GM18873 (cell line): ENCODE measurements at regions not wholly inside any gene's neighbourhood (a gene's known extent, or its start where the extent isn't known, plus 50 kb on each side); places are given as distances from the start of the nearest gene placed in this dataset.
A peak's percentile ranks its signal among the peaks of the same experiment; 100 is the strongest.

Experiments
- ATAC-seq: cut with Tn5 transposase; IDR thresholded peaks from one replicate; pipeline ENCODE4 v1.9.1; 2021; ENCODE audit warnings: mild to moderate bottlenecking, moderate library complexity, moderate number of reproducible peaks; ENCODE audit not compliant: unreplicated experiment, low FRiP score

DNA sequence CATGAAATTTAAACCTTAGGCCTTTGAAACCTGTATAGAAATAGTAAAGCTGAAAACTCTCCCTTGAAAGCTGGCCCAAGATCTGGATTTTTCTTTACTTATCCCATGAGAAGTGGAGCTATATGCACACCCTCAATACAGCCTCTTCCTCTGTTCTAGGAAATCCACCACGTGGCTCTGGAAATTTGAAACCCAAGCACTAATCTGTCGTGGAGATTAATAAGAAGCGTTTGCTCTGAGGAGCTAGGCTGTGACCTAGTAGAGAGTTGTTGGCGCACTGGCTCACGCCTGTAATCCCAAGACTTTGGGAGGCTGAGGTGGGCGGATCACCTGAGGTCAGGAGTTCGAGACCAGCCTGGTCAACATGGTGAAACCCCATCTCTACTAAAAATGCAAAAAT is 291.3 kb upstream of the PLXNA2 start:
- ATAC-seq = no peak

DNA sequence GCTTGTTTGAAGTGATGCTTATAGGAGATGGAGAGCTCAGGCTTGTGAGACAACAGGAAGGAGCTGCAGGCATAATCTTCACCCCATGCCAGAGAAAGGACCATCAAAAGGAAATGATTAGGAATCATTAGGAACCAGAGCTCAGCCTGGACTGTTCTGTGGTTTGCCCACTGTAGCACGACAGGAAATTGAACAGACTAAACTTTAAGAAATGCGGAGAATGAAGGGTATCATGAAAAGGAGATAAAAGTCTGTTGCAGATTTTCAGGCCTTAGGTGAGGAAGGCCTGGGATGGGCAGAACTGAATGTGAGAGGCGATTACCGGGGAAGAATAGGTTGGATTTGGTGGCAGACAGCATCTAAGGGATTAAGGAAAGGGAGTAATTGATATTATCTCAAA is 292.0 kb upstream of the PLXNA2 start:
- ATAC-seq = no peak

DNA sequence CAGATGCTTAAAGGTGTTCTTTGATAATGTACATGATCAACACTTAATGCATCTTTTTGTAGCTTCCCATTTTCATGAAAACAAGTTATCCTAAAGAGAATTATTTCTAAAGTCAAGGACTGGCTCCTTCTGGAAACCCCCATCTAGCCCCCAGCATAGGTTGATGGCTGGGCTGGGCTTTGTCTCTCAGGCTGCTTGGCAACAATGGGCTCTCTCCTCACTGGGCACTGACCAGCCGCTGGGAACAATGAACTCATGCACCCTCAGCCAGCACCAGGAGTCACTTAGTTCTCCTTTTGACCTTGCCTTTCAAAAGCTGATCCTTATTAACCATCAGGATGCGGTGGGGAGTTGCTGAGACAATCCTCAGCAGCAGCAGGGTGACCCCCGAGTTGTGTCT is 293.0 kb upstream of the PLXNA2 start:
- no peak for ATAC-seq

DNA sequence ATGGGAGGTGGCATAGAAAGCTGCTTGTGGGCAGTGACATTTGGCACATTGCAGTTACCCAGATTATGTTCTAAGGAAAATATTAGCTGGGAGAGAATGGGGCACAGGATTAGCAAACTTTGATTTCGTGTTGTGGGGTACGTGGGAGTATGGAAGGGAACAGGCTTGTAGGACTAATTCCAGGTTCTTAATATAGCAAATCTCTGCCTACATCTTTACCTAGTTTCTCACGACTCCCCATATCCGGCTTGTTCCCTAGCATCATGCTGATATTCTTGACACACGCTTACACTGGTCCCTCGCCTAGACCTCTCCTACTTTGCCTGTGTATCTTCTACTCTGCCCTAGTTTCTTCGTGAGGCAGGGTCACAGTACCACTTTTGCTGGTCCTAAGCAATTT is 293.9 kb upstream of the PLXNA2 start:
- no peak for ATAC-seq

DNA sequence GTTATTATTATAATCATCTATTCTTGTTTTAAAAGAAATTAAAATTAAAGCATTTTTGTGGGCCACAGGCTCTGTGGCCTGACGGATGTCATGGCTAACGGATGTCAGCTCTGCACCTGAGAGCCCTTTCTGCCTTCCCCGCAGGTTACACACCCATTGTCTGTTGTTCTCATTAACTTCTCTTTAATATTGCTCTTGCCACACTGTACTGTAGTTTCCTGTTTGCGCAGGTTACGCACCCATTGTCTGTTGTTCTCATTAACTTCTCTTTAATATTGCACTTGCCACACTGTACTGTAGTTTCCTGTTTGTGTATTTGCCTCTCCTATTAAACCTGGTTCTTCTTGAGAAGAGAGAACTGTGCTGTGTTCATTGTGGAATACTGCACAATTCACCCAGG is 294.4 kb upstream of the PLXNA2 start:
- ATAC-seq = no peak

DNA sequence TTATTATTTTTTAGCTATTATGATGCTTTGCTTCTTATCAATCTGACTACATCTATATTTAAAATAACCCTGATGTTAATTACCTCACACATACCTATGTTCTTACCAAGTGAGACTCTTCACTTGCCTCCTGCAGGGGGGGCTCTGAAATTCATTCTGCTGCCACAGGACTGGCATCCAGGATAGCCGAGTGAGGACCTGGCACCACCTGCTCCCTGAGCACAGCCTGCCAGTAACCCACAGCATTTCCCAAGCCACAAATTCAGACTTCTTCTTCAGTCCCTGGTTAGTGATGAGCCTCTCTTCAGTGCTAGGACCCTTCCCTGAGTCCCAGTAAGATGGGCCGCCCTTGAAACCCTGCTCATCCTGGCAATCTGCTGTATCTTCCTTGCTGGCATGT is 296.5 kb upstream of the PLXNA2 start:
- ATAC-seq = no peak

DNA sequence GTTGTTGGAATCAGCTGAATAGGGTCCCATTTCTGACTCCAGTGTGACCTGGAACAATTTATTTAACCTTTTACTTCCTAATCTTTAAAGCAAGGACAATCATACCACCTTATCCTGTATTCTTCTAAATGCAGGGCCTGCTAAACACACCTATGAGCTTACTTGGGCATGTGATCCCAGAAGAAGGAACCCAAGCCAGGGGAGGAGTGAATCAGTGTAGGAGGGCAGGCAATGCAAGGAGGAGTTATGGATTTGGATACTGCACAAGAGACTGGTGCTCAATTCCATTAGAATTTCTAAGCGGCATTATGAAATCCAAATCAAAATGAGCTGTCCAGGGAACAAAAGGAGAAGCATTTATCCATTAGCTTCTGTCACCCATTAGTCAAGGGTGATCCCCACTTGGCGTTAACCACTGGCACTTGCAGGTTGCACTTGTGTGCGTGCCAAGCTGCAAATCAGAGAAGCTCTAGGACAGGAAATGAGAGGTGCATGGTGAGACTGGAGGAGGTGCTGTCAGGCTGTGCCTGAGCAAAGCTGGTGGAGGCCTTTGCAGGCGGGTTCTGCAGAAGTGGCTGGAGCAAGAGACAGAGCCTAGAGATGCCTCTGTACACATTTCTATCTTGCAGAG is 297.2 kb upstream of the PLXNA2 start:
- peak; percentile 65 for ATAC-seq

DNA sequence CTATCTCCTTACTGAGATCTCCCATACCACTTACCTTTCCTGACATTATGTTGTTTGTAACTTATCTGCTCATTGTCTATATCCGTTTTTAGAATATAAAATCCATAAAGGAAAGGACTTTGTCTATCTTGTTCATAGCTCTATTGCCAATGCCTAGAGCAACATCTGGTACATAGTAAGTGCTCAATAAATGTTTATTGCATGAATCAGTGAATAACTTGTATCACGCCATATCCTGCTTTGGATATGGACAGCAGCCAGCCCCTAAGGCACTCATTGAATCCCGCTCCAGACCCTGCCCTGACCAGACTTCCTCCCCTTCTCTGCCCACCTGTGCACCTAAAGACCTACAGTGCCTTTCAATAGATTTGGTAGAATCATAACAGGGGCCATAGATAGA is 298.1 kb upstream of the PLXNA2 start:
- ATAC-seq = no peak

DNA sequence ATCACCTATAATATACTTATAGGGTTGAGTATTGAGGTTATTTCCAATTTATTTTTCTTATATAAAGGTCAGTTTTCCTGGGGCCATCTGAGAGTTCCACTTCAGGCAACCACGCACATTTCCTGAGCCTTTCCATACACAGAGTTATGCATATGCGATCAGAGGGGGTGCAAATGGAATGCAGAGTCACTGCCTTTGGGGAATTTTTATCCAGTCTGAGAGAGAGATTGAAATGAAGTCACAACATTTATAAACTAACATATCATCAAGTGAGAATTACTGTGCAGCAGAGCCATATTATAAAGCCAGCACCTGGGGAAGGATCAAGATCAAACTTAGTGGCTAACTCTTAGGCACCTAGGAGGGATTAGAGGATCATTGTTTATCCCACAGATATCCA is 299.9 kb upstream of the PLXNA2 start:
- no peak for ATAC-seq

DNA sequence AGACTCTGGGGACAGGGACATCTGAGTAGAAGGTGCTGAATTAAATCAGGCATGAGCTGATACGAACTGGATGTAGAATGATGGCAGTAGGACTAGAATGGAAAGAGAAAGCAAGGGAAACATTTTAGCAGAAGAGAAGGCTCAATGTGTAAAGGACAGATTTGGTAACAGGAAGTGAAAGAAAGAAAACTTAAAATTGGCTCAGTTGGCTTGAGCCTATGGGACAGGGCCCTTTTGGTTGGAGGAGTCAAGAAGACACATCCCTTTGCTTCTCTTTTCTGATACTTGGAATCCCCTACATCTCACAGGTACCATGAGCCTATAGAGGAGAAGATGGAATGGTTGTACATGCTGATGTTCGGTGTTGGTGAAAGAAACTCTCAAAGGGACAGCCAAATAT is 300.6 kb upstream of the PLXNA2 start:
- ATAC-seq = no peak

DNA sequence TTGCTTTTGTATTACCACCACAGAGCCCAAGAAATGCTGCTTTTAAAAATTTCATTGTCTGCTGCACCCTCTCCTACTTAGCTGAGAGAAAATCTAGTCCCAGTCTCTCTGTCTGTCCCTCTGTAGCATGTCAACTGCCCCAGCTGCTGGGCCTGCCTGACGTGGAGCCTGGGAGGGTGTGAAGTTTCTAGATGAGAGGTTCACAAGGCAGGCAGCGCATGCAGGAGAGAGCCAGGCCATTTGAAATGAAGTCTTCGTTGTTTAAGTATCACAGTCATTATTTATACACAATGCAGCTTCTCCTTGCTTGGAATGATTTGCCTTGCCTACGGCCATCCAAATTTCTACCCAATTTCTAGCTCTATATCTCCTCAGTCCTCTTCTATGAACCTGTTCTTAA is 306.8 kb upstream of the PLXNA2 start:
- no peak for ATAC-seq

DNA sequence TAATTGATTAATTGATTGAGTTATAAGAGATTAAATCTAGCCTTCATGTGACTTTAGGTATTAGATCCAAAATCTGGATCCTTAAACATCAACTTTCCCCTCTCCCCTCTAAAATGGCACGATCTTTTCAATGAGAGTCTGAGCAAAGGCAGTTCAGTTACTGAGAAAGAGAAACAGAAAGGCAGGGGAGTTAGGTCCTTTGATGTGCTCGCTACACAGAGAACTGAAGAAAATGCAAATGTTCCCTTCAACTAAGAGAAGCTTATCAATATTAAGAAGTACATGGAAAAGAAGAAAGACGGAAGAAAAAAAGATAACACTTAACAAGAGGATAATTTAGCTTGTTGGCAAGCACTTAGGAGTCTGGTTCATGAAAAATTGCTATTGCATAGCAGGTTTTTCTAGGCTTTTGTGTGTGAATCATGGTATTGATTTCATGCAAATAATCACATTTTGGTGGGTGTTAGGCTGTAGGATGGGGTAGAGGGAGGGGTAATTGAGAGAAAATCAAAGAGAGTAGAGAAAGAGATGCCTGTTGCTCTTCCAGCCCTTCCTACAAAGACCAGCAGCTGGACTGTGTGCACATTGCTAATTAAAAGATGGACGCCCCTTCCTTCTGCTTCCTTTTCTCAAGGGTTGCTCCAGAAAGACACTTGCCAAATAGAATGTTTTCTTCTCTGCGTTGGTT is 307.6 kb upstream of the PLXNA2 start:
- no peak for ATAC-seq

DNA sequence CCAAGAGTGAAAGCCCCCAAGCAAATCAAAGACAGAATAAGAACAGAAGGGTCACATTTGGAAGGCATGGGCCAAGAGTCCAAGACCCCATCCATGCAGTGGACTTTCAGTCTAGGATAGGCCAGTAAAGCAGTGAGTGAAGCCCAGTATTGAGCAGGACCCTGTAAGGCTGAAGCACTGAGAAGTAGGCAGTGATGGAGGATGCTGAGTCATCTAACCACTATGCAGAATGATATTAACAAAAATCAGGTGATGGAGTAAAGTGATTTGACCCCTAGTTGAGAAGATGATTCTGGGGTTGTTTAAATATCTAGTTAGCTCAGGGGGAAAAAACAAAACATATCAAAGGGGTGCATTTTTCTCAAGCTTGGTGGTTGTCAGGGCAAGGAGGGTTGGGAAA is 308.7 kb upstream of the PLXNA2 start:
- no peak for ATAC-seq

DNA sequence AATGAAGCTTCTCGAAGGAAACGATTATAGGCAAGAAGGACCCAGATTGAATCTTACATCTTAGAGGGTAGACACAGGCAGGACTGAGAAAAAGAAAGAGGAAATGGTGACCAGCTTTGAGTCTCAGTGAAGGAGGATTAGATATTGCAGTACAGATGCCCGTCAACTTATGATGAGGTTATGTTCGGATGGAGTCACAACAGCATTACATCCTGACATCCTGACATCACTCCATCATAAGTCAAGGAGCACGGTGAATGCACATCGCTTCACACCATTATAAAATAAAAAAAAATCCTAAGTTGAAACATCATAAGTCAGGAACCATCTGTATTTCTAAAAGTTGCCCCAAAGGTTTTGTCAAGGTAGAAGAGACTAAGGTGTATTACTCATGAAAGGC is 312.3 kb upstream of the PLXNA2 start:
- no peak for ATAC-seq

DNA sequence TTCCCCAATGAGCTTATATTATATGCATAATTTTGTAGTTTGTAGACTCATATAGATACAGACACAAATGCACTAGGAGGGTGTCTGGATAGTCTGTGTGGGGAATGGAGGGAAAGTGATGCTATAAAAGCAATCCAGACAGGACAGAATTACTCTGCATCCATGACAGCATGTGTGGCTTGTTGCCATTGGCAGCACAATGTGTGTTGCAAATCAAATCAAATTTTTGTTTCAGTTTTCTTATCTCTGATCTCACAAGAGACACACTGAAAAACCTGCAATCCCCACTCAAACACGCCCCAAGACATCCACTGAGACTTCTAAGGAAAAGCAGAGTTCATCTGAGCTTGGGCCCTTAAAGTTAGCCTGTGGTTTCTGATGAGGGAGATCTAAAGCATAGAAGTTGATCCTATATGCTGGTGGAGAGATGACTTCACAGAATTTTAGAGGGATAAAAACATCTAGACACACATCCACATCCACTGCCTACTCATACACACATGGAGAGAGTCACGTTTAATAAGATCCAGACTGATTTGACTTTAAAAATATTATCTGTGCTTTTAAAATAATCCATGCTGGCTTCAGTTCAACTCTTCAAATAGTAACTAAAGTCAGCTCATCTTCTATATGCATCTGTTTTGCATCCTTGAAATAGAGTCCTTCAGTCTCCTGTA is 313.0 kb upstream of the PLXNA2 start:
- ATAC-seq = no peak

DNA sequence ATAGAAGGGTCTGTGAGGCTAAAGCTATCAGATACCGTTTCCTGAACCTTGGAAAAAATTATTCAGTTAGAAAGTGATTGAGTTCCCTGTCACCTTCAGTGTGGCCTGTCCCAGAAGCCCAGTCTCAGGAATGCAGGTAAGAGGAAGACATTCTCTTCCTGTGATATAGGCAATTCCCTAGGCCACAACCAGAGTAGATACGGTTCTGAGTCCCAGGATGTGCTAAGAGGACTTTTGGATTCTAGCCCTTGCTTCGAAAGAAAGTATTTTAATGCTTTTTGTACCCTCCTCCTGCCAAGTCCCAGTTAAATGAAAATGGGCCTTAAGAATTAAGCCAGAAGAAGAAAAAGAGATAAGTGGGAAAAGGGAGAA is 313.5 kb upstream of the PLXNA2 start:
- ATAC-seq = no peak

DNA sequence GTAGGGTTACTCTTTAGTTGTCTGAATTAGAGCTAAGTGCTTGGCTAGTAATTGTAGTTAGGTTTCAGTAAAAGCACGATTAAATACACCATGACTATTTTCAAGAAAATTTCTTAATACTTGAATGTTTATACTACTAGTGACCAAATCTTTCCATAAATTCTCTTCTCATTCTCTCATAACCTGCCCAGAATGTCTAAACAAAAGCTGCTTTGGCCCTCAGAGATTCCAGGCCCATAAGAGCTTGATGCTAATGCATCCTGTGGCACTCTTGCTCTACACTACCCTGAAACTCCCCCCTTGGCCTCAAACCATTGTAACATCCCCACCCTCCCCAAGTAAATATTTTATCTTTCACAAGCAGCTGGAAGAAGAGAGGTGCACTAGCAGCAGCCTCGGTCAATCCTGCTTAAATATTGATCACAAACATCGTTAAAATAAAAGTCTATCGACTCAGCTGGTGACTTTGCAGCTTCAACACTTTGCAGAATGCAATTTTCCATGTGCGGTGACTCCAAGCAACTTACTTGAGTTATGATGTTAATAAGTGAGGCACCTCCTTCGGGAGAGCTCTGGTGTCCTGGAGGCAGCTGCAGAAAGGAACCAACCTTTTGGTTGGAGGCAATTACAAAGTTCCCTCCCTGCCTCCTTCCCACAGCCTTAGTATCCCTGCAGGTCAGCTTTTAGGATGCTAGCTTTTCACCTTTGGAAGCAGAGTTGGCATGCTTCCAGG is 315.6 kb upstream of the PLXNA2 start:
- no peak for ATAC-seq

DNA sequence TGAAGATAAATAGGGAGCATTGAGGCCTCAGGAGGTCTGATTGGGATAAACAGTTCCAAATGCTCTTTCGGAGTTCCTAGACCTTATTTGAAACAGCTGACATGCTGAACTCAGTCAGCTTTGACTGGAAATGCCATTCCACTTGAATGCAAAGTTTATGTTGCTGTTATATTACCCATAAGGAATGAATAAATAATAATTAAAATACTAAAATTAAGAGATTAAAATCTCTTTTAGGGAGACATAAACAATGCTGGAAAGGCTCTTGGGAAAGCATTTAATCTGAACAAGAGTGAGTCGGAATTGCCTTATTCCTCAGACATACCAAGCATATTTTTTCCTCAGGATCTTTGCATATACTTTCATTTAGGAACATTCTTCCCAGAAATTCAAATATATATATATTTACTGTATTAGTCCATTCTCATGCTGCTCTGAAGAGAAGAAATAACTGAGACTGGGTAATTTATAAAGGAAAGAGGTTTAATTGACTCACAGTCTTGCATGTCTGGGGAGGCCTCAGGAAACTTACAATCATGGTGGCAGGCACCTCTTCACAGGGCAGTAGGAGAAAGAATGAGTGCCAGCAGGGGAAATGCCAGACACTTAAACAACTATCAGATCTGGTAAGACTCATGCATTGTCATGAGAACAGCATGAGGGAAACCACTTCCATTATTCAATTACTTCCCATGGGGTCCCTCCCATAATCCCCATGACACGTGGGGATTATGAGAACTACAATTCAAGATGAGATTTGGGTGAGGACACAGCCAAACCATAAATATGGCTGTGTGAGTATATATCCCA is 318.2 kb upstream of the PLXNA2 start:
- no peak for ATAC-seq

DNA sequence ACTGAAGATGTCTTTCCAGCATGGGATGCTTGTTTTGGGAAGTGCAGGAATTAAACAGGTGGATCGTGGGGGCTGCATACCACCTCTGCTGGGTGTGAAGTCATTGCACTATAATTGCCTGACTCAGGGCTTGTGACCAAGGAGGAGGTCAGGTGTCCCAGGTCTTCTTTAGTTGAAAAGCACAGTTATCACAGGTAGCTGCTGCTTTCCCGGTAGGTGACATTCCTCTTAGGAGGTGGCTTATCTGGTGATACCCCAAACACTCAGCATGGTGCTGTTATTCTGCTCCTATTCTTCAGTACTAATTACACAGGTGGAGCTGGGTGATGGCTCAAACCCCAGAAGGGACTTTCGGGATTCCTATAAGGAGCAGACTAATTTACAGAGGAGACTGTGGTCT is 320.3 kb upstream of the PLXNA2 start:
- no peak for ATAC-seq

DNA sequence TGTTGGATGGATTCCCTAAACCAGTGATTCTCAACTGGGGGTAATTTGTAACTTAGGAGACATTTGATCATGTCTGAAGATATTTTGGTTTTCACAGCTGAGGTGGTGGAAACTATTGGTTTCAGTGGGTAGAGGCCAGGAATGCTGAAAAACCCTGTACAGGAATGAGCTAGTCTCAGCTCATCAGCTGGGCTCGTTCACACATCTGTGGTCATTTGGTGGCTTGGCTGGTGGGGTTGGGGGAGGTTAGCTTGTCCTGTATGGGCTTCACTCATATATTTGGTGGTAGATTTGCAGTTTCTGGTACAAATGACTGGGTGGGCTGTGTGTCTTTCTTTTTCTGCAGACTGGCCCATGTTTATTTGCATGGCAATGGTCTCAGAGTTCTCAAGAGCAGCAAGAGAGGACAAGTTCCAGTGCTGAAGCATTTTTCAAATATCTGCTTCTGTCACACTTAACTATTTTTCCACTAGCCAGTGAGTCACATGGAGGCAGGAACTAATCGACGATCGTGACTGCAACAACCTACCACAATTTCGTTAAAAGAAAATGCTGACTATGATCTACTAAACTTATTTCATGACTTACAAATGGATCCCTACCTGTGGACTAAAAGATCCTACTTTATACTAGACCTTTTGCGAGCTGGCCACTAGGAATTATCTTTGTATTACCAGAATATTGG is 321.7 kb upstream of the PLXNA2 start:
- no peak for ATAC-seq
